HCT116 (cell line): ENCODE measurements at regions not wholly inside any gene's neighbourhood (a gene's known extent, or its start where the extent isn't known, plus 50 kb on each side); places are given as distances from the start of the nearest gene placed in this dataset.

Experiments
- ATAC-seq: fragments of 200-7000 bp; cut with Tn5 transposase; 2 replicates; pipeline ENCODE4 v1.9.1; 2020; ENCODE audit warnings: mild to moderate bottlenecking, moderate library complexity
- BruUV-seq: library from RNA; stranded (reverse); fragments of 400-500 nt; replicated peaks from 2 replicates; lab custom pipeline; 2021; lab: Mats Ljungman, UMichigan
- CTCF ChIA-PET: fragments of 300-600 bp; sonication (Branson Sonifier 250); formaldehyde crosslinking; loops from one replicate; lab custom pipeline; 2021; ENCODE audit warnings: antibody characterized with exemption; lab: Charles Lee
- POLR2A ChIA-PET: fragments of 300-600, 350-600 bp; sonication (Branson Sonifier 250); formaldehyde crosslinking; loops from one replicate; lab custom pipeline; 2021; ENCODE audit warnings: antibody characterized with exemption; lab: Charles Lee
- RAD21 ChIA-PET, 2 experiments: fragments of 300-600 bp; sonication (Branson Sonifier 250); formaldehyde crosslinking; loops; one replicate each; lab custom pipeline; 2023; ENCODE audit warnings: low total read pairs in 2 of 2; ENCODE audit not compliant: uncharacterized antibody in 2 of 2, unreplicated experiment in 2 of 2, low non-redundant PET in 1 of 2; lab: Charles Lee
- DNase-seq: peaks from one replicate; pipeline ENCODE4 v3.0.0-alpha.2; 2010; ENCODE audit warnings: low read depth, low spot score
- H2AFZ ChIP-seq: fragments of 200-600 bp; shearing (Covaris generic), sonication (generic); 2 replicates; pipeline ENCODE4 v1.6.1; 2017; ENCODE audit warnings: low read depth, mixed run types, mixed read lengths, antibody characterized with exemption, low read length; ENCODE audit not compliant: poor library complexity, severe bottlenecking
- H3K27ac ChIP-seq: 2 replicates; pipeline ENCODE4 v1.5.1; 2012; ENCODE audit warnings: low read depth, low read length
- H3K27me3 ChIP-seq: fragments of 200-600 bp; sonication (generic); 2 replicates; pipeline ENCODE4 v1.6.1; 2016; ENCODE audit warnings: mixed run types, low read length, mixed read lengths; ENCODE audit not compliant: insufficient read depth
- H3K36me3 ChIP-seq, 2 experiments: fragments of 200-500 bp in 1 of 2; fragments of 200-600 bp in 1 of 2; sonication (Bioruptor generic) in 1 of 2; sonication (generic) in 1 of 2; 2 replicates each; pipeline versions ENCODE4 v1.5.1 to v1.6.1; 2014 to 2016; ENCODE audit warnings: low read length in 2 of 2, inconsistent platforms in 1 of 2, mixed read lengths in 1 of 2, mixed run types in 1 of 2; ENCODE audit not compliant: insufficient read depth in 2 of 2, control insufficient read depth in 1 of 2
- H3K4me1 ChIP-seq, 2 experiments: fragments of 200-600 bp in 1 of 2; sonication (generic) in 1 of 2; 2 replicates each; pipeline versions ENCODE4 v1.5.1 to v1.6.1; 2012 to 2017; ENCODE audit warnings: low read length in 2 of 2, inconsistent platforms in 1 of 2, mild to moderate bottlenecking in 1 of 2, mixed read lengths in 1 of 2, mixed run types in 1 of 2, moderate library complexity in 1 of 2; ENCODE audit not compliant: insufficient read depth in 2 of 2, control insufficient read depth in 1 of 2
- H3K4me2 ChIP-seq: fragments of 200-600 bp; sonication (generic); 2 replicates; pipeline ENCODE4 v1.6.1; 2017; ENCODE audit warnings: mixed run types, low read length, mixed read lengths
- H3K4me3 ChIP-seq, 2 experiments: fragments of 200-600 bp in 1 of 2; sonication (generic) in 1 of 2; replicated peaks in 1 of 2; 2 replicates each; pipeline ENCODE4 v1.5.1; 2011 to 2016; ENCODE audit warnings: low read length in 2 of 2, control low read depth in 1 of 2, low read depth in 1 of 2, mild to moderate bottlenecking in 1 of 2, mixed read lengths in 1 of 2, mixed run types in 1 of 2
- H3K79me2 ChIP-seq: fragments of 200-600 bp; sonication (generic); 2 replicates; pipeline ENCODE4 v1.6.1; 2017; ENCODE audit warnings: mild to moderate bottlenecking, mixed run types, low read length, moderate library complexity, mixed read lengths; ENCODE audit not compliant: insufficient read depth
- H3K9ac ChIP-seq: fragments of 200-600 bp; sonication (generic); 2 replicates; pipeline ENCODE4 v1.6.1; 2016; ENCODE audit warnings: low read length, mixed read lengths
- H3K9me2 ChIP-seq: fragments of 200-600 bp; sonication (generic), shearing (Covaris generic); 2 replicates; pipeline ENCODE4 v1.6.1; 2017; ENCODE audit warnings: mixed run types, mild to moderate bottlenecking, moderate library complexity; ENCODE audit not compliant: insufficient read depth
- H3K9me3 ChIP-seq, 2 experiments: fragments of 200-500 bp in 1 of 2; fragments of 200-600 bp in 1 of 2; sonication (Bioruptor generic) in 1 of 2; sonication (generic) in 1 of 2; 2 replicates each; pipeline ENCODE4 v1.6.1; 2014 to 2017; ENCODE audit warnings: low read length in 2 of 2, mixed read lengths in 2 of 2, inconsistent platforms in 1 of 2, low read depth in 1 of 2, mild to moderate bottlenecking in 1 of 2, mixed run types in 1 of 2, moderate library complexity in 1 of 2; ENCODE audit not compliant: control insufficient read depth in 1 of 2, insufficient read depth in 1 of 2
- H4K20me1 ChIP-seq: fragments of 200-600 bp; sonication (generic), shearing (Covaris generic); 2 replicates; pipeline ENCODE4 v1.6.1; 2017; ENCODE audit warnings: mixed run types, mild to moderate bottlenecking, moderate library complexity; ENCODE audit not compliant: insufficient read depth
- ATF3 ChIP-seq: IDR thresholded peaks from 2 replicates; pipeline ENCODE4 v1.6.1; 2012
- CBX3 ChIP-seq: IDR thresholded peaks from 2 replicates; pipeline ENCODE4 v1.6.1; 2012; ENCODE audit warnings: low read depth
- CEBPB ChIP-seq: IDR thresholded peaks from 2 replicates; pipeline ENCODE4 v1.6.1; 2012; ENCODE audit warnings: low read depth
- ELF1 ChIP-seq: IDR thresholded peaks from 2 replicates; pipeline ENCODE4 v1.6.1; 2012; ENCODE audit warnings: low read depth, borderline replicate concordance
- POLR2AphosphoS5 ChIP-seq: IDR thresholded peaks from 2 replicates; pipeline ENCODE4 v1.6.1; 2011; ENCODE audit warnings: mild to moderate bottlenecking, low read depth, low read length, moderate library complexity
- REST ChIP-seq: IDR thresholded peaks from 2 replicates; pipeline ENCODE4 v1.6.1; 2012; ENCODE audit warnings: low read depth
- SIN3A ChIP-seq: IDR thresholded peaks from 2 replicates; pipeline ENCODE4 v1.6.1; 2012; ENCODE audit warnings: low read depth
- SP1 ChIP-seq: IDR thresholded peaks from 2 replicates; pipeline ENCODE4 v1.6.1; 2012; ENCODE audit warnings: low read depth
- ZBTB33 ChIP-seq: IDR thresholded peaks from 2 replicates; pipeline ENCODE4 v1.6.1; 2011; ENCODE audit warnings: mild to moderate bottlenecking, low read length, moderate library complexity; ENCODE audit not compliant: insufficient replicate concordance; ENCODE audit errors: extremely low read depth
- intact Hi-C: fragments of 100-400 bp; cut with micrococcal nuclease; formaldehyde crosslinking; loops from 2 replicates; pipeline ENCODE4 v1.10.0; 2022

- ChIA-PET POLR2A (no interaction called here), CTCF (interaction anchor here (1.2 to 5.0 kb wide), 2 partner anchors 16 to 73 kb away, joined by 3 to 15 read pairs; no protein-coding TSS in a partner anchor), RAD21 (no interaction called here)
- Histone ChIP-seq H3K9me3 (no peaks in the 10 kb centered on the region), H3K27me3 (no peaks in the 10 kb centered on the region), H2AFZ (no peak overlapping the region), H3K4me1 (no peaks in the 10 kb centered on the region), H3K4me3 (no peak overlapping the region), H3K27ac (no peak overlapping the region), H3K36me3 (no peaks in the 10 kb centered on the region; a peak in 1 of 4 replicates), H3K9me2 (no peaks in the 10 kb centered on the region), H4K20me1 (no peaks in the 10 kb centered on the region), H3K79me2 (no peaks in the 10 kb centered on the region), H3K9ac (no peak overlapping the region)
- intact Hi-C loops, result no loop called here
- DNase-seq (no peak), ATAC-seq (no peak)
- BruUV-seq, result no TSS peak
- TF ChIP-seq SP1 (no peak), ATF3 (no peak), SIN3A (no peak), REST (no peak), POLR2AphosphoS5 (no peak), CBX3 (no peak), ELF1 (no peak), ZBTB33 (no peak), CEBPB (no peak)
- TF ChIP-seq, all 23 proteins: peak for 0
- no peak overlapping the region for H3K4me2 ChIP-seq
Measured at GRCh38 chr17:6926667-6927066, 69.2 kb upstream of the ALOX12 start.
